ENCODE measurements at regions not wholly inside any gene's neighbourhood (a gene's known extent, or its start where the extent isn't known, plus 50 kb on each side); places are given as distances from the start of the nearest gene placed in this dataset.

GRCh38 chr7:8908889-8909288, 475.5 kb downstream of the NXPH1 start:
- H3K4me3 ChIP-seq, result no peak overlapping the region
- no peak overlapping the region for H3K27ac ChIP-seq
- H3K27me3 ChIP-seq, result no peaks in the 10 kb centered on the region
- no peak for DNase-seq (ENCODE audit: low spot score in 2 of 2)
- H3K4me1 ChIP-seq, result no peaks in the 10 kb centered on the region
- no peaks in the 10 kb centered on the region for H3K36me3 ChIP-seq
- H3K9me3 ChIP-seq, result no peaks in the 10 kb centered on the region
- TF ChIP-seq POLR2AphosphoS5 (IDR thresholded peaks at IDR 0.05) (no peak), POLR2A (IDR thresholded peaks at IDR 0.05) (no peak), CTCF (IDR thresholded peaks at IDR 0.05) (no peak)
- intact Hi-C loops (cut with DNase I; ENCODE audit: low total_unique reads), result no loop called here

DNA sequence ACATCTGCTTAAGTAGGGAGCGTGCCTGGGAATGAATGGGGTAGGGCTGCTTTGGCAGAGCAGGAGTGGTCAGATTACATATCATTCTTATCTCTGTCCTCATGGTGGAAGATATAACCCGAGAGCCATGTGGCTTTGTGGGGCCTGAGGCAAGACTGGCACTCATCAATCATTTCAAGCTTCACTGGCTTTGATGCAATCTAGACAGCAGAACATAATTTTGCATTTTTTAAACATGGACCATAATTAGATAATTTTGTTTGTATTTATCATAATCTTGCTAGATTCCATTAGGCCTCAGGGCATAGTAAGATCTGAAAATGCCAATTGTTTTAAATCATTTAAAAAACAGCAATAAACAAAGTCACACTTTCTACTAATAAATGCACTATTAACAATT, 480.3 kb downstream of the NXPH1 start:
- intact Hi-C loops (cut with DNase I; ENCODE audit: low total_unique reads), result no loop called here
- no peaks in the 10 kb centered on the region for H3K9me3 ChIP-seq
- H3K27me3 ChIP-seq, result no peaks in the 10 kb centered on the region
- H3K4me1 ChIP-seq, result no peaks in the 10 kb centered on the region
- TF ChIP-seq CTCF (IDR thresholded peaks at IDR 0.05), result no peak
- no peak for TF ChIP-seq POLR2A (IDR thresholded peaks at IDR 0.05)
- no peak for TF ChIP-seq POLR2AphosphoS5 (IDR thresholded peaks at IDR 0.05)
- DNase-seq (ENCODE audit: low spot score in 2 of 2), result no peak
- H3K4me3 ChIP-seq, result no peak overlapping the region
- no peak overlapping the region for H3K27ac ChIP-seq
- H3K36me3 ChIP-seq, result no peaks in the 10 kb centered on the region

DNA sequence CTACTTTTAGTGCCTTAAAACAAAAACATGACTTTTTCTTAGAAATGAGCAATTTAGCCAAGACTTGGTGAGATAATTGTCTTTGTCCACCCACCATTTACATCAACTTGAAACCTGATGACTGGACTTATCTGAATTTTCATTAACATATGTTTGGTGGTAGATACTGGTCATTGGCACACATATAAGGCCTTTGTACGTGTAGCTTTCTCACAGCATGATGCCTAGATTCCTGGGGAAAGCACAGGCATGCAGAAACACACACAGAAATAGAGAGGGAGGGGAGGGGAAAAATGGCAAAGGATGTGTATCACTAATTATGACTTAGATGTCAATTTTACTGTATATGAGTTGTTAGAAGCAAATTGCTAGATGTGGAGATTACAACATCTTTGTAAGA, 488.4 kb downstream of the NXPH1 start:
- no peaks in the 10 kb centered on the region for H3K9me3 ChIP-seq
- TF ChIP-seq POLR2A (IDR thresholded peaks at IDR 0.05) (no peak), POLR2AphosphoS5 (IDR thresholded peaks at IDR 0.05) (no peak), CTCF (IDR thresholded peaks at IDR 0.05) (no peak)
- intact Hi-C loops (cut with DNase I; ENCODE audit: low total_unique reads), result no loop called here
- DNase-seq (ENCODE audit: low spot score in 2 of 2), result no peak
- no peaks in the 10 kb centered on the region for H3K27me3 ChIP-seq
- H3K27ac ChIP-seq, result no peak overlapping the region
- H3K36me3 ChIP-seq, result no peaks in the 10 kb centered on the region
- no peaks in the 10 kb centered on the region for H3K4me1 ChIP-seq
- no peak overlapping the region for H3K4me3 ChIP-seq

DNA sequence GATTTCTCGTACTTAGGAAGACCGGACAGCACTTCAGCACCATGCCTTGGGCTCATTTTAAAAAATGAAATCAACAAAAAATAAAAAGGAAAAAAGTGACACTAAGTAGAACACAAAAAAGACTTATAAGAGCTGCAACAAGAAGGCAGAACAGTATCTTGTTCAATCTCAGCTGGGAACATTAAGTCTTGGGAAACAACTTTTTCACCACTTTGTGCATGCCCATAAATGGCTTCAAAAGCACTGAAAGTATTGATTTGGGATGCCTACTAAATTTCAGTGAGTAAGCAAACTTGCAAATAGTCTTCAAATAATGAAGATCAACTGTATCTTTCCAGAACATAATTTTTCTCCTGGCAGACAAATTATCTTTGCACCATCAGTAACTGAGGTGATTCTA, 489.3 kb downstream of the NXPH1 start:
- no peak overlapping the region for H3K4me3 ChIP-seq
- H3K4me1 ChIP-seq, result no peaks in the 10 kb centered on the region
- H3K9me3 ChIP-seq, result no peaks in the 10 kb centered on the region
- DNase-seq (ENCODE audit: low spot score in 2 of 2), result no peak
- H3K36me3 ChIP-seq, result no peaks in the 10 kb centered on the region
- H3K27me3 ChIP-seq, result no peaks in the 10 kb centered on the region
- H3K27ac ChIP-seq, result no peak overlapping the region
- intact Hi-C loops (cut with DNase I; ENCODE audit: low total_unique reads), result no loop called here
- TF ChIP-seq POLR2A (IDR thresholded peaks at IDR 0.05), result no peak

DNA sequence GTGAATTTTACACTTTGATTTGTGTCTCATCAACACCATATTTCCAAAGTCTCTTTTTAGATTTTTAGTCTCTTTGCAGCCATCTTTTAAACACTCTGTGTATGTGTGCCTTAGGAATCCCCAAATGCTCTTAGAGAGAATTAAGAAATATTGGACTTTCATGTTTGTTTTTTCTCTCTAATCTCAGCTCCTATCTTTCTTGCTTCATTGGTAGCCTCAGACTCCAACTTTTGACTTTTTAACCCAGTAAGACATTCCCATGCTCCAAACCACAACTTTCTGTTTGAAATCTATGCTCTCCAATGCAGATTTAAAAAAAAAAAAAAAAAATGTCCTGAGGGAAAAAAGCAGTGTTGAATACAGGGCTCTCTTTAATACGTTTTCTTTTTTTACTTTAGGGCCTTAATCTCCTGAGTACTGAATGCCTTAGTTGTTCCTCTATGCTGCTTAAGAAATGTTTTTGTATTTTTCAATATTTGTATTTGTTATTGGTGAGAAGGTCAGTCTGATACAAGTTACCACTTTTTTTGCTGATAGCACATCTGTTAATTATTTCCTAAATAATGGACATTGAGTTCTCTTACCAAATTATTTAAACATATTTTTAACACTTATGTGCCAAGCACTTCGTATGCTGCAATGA, 489.9 kb downstream of the NXPH1 start:
- no peak overlapping the region for H3K27ac ChIP-seq
- H3K36me3 ChIP-seq, result no peaks in the 10 kb centered on the region
- no peaks in the 10 kb centered on the region for H3K9me3 ChIP-seq
- H3K27me3 ChIP-seq, result no peaks in the 10 kb centered on the region
- intact Hi-C loops (cut with DNase I; ENCODE audit: low total_unique reads), result no loop called here
- no peaks in the 10 kb centered on the region for H3K4me1 ChIP-seq
- DNase-seq (ENCODE audit: low spot score in 2 of 2), result no peak
- H3K4me3 ChIP-seq, result no peak overlapping the region
- TF ChIP-seq CTCF (IDR thresholded peaks at IDR 0.05), result no peak
- TF ChIP-seq POLR2AphosphoS5 (IDR thresholded peaks at IDR 0.05), result no peak
